Glomerular visceral epithelial cell (primary cell): ENCODE measurements at regions not wholly inside any gene's neighbourhood (a gene's known extent, or its start where the extent isn't known, plus 50 kb on each side); places are given as distances from the start of the nearest gene placed in this dataset.
"Not testable (repeated sequence)": the region's sequence is repeated elsewhere in the genome, so short reads cannot be mapped to it uniquely, and the experiment has no call there.

Experiments
- DNase-seq: peaks from one replicate; pipeline ENCODE4 v3.0.0-alpha.2; 2016; ENCODE audit errors: extremely low spot score

- DNase-seq: no peak
These were observed 327.1 kb upstream of the VCX start for GRCh38 chrX:7515681-7516413.

DNA sequence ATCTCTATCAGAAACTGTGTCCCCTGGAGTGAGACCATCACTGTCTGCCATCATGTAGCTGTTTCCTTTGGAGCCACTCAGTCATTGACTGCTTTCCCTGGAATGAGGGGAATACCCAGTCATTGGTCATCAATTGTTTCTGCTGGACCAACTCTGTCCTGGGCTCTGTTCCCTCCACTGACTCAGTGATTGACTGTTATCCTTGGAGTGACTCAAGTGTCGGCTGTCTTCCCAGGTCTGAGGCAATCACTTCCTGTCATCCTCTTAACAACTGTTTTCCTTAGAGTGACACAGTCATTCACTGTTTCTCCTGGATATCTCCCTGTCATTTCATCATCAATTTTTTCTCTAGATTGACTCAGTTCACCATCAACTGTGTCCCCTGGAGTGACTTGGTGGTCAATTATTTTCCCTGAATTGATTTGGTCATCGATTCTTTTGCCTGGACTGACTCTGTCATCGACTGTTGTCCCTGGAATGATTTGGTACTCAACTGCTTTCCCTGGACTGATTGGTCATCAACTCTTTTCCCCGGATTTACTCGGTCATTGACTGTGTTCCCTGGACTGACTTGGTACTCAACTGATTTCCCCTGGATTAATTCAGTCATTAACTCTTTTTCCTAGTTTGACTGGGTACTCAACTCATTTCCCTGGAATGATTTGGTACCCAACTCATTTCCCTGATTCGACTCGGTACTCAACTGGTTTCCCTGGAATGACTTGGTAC lies 327.9 kb upstream of the VCX start:
- DNase-seq: no peak

GRCh38 chrX:7512845-7513244 lies 330.1 kb upstream of the VCX start:
- no peak for DNase-seq

DNA sequence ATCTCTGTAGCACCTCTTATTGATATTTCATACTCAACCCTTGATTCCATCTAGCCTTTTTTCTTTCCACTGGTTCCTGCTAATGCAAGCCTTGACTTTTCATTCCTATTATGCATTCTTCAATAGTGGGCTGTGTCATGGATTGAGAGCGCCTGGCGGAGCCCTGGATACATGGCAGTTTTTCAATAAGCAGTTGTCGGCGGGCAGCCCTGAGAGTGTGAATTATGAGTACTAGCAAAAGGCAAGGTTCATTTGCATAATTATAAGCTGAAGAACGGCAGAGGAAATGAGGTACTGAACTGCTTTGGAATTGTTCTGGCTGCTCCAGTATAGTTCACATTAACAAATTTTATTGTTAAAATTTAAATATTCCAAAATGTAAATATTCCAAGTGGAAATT lies 339.7 kb upstream of the VCX start:
- DNase-seq: no peak

- no peak for DNase-seq
These were observed 342.6 kb upstream of the VCX start for GRCh38 chrX:7500386-7500785.

DNA sequence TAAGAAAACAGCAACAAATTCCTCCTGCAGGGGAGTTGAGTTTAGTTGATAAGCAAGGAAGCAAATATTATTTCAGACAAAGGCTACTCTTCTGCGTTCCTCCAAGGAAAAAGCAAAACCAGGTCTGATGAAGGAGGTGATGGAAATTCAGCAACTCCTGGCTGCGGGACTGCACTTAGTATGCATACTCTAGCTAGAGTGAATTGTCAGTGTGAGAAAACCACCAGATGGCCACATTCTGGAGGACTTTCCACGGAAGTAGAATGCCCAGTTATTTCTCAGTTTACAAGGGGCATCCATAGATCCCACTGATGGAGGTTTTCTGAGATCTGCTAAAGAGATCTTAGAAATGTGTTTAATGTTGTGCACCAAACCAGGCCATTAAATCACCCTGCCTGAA lies 338.6 kb upstream of the PUDP start:
- no peak for DNase-seq

DNA sequence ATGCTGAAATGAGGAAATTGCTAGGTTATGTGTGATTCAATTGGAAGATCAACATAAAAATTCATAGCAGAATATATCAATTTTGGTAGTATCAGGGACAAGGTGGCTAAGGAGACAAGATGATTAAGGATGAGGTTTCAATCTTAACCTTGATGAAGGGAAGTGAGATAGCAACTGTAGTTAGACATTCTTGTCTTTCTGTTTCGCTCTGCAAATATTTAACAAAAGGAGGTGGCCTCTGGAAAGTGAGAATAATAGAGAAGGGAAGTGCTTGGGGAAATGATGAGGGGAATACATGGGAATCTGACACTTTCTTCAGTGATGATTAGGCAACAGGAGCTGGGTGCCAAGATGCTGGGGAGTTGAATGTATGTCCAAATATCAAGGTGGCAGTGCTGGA lies 337.1 kb upstream of the PUDP start:
- no peak for DNase-seq

DNA sequence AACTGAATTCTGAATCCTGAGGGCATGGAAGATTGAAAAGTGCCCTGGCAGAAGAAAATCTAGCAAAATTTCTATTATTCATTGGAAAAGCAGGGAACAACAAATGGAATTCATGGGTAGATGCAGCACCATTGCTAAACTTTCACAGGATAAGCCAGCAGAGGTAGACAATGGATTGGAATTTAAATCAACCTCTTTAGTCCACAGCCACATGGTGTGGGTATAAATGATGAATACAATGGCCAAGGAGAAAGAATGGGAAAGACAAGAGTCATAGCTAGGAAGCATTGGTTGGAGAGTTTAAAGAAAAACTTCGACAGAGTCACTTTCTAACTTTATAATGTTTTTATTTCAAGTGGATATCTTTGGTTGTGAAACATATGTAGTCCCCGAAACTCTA lies 332.8 kb upstream of the PUDP start:
- no peak for DNase-seq

- DNase-seq: no peak
These were observed 314.2 kb upstream of the PUDP start for GRCh38 chrX:7462110-7462509.

- not testable (repeated sequence) for DNase-seq
These were observed 313.1 kb upstream of the PUDP start for GRCh38 chrX:7461051-7461450.

DNA sequence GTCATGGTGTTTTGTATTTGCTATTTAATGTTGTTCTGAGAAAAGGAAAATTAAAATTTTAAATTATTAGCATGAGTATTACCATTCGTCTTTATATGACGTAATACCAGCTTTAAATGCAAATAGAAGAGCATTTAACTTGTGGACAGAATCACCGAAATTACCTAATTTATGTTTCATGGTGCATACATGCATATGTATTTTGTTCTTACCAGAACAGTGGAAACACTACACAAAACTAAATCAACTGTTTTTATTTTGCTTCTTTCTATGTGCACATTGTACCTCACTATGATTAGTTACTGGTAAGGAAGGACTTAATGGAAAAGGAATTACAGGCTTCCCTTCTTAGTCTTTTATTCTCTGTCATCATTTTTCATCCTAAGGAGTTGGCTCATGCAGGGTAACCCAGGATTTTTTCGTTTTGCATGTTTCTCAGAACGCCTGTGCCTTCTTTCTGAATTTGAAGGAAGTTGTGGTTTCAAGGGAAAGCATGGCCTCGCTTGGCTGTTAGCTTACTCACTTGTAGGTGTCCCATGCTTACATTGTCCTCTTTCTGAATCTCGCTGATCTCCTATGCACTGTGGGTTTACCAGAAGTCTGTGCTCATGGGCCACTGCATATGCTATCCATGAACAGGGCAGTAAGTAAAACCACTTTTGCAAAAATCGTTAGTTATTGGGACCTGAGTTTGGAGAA lies 300.0 kb upstream of the PUDP start:
- no peak for DNase-seq

GRCh38 chrX:7446815-7447214 lies 298.9 kb upstream of the PUDP start:
- DNase-seq: no peak

DNA sequence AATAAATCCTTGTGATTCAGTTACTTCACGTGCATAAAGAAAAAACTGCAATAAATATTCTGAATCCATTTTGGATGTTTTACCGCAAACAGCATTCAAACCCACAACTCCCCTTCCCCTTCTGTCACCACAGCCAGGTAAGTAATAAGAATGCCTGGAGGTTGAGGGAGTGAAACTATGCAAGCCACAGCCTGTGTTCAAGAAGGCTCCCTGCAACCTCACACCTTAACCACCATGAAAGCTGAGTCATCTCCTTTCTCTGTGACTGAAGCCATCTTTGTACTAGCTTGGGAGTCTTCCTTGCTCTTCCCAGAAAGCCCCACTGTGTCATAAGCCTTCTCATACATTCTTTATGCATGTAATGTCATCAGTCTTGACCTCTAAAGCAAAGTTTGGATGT lies 297.0 kb upstream of the PUDP start:
- DNase-seq: no peak

DNA sequence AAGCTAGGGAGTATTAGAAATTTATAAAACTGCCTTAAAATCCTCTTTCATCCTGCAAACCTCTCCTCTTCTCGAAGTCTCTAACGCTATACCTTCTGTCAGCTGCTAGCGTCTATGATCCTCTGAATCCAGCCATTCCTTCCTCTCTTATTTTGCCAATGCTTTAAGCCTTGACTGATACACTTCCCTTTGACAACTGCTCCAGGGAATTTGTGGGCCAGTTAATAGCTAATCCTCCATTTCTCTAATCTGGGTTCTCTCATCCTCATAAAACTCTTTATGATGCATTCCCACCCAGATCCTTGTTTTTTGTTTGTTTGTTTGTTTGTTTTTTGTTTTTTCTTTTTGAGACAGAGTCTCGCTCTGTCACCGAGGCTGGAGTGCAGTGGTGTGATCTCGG lies 293.6 kb upstream of the PUDP start:
- no peak for DNase-seq

- DNase-seq: no peak
These were observed 287.9 kb upstream of the PUDP start for GRCh38 chrX:7435822-7436221.

GRCh38 chrX:7432901-7433300 lies 284.9 kb upstream of the PUDP start:
- no peak for DNase-seq

GRCh38 chrX:7420717-7421116 lies 272.8 kb upstream of the PUDP start:
- DNase-seq: no peak

- no peak for DNase-seq
These were observed 266.8 kb upstream of the PUDP start for GRCh38 chrX:7414753-7415152.

DNA sequence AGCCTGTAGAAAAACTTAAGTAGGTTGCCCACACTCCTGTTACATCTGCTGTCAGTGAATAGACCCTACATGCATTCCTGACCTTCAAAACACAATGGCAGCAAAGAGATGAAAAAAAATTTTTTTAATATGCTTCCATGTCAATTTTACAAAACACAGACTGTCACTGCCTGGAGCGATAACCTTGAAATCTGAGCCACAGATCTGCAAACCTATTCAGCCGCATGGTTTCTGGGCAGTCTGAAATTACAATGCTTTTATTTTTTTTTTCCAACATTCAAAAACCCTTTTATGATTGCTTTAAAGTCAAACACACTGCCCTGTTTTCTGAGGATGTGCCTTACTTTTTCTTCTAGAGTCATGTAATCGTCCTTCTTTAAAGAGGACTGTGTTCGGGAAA lies 264.9 kb upstream of the PUDP start:
- DNase-seq: no peak

GRCh38 chrX:7409866-7410265 lies 261.9 kb upstream of the PUDP start:
- no peak for DNase-seq

DNA sequence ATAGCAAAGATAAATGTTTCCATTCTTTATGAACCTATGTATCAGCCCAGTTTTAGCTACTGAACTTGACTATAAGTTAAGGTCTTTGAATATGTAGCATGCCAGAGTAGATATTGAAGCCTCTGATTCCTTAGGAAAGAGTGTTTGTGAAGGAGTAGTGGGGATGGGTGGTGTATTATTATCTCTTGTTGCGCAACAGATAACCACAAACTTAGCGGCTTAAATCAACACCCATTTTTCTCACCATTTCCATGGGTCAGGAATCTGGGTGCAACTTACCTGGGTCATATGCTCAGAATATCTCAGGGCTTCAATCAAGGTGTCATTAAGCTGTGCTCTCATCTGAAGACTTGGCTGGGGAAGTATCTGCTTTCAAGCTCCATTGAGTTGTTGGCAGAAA lies 251.4 kb upstream of the PUDP start:
- DNase-seq: no peak

GRCh38 chrX:7390441-7390840 lies 242.5 kb upstream of the PUDP start:
- DNase-seq: no peak

DNA sequence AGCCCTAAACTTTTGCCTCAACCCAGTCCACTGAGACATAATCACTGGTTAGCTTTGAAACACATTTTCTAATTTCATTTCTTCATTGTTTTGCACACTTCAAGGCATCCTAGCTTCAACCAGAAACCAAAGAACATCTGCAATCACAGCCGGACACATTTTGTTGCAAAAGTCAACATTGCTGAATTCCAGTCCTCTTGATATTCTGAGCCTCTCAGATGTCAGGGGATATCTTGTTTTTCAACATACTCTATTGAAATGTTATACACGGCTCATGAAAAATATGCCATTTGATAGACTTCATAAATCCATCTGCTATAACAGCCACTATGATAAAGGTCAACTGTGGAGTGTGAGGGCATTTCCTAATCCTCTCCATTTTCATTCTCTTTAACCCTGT lies 241.6 kb upstream of the PUDP start:
- DNase-seq: no peak
